Suprapubic skin (tissue), 3 donors: ENCODE measurements at regions not wholly inside any gene's neighbourhood (a gene's known extent, or its start where the extent isn't known, plus 50 kb on each side); places are given as distances from the start of the nearest gene placed in this dataset.

ENCODE experiments used
- CTCF ChIP-seq, 2 donors: fragments of 200-600 bp in 1 of 2; fragments of 450-650 bp in 1 of 2; sonication (generic) in 1 of 2; IDR thresholded peaks; one replicate each; pipeline ENCODE4 v1.5.1; 2016 to 2019; ENCODE audit warnings: antibody characterized with exemption in 2 of 2, mild to moderate bottlenecking in 1 of 2, moderate library complexity in 1 of 2
- POLR2A ChIP-seq, 2 donors: fragments of 450-650 bp; IDR thresholded peaks; one replicate each; pipeline ENCODE4 v1.6.1; 2017; ENCODE audit warnings: antibody characterized with exemption in 2 of 2, mild to moderate bottlenecking in 2 of 2, moderate library complexity in 2 of 2

DNA sequence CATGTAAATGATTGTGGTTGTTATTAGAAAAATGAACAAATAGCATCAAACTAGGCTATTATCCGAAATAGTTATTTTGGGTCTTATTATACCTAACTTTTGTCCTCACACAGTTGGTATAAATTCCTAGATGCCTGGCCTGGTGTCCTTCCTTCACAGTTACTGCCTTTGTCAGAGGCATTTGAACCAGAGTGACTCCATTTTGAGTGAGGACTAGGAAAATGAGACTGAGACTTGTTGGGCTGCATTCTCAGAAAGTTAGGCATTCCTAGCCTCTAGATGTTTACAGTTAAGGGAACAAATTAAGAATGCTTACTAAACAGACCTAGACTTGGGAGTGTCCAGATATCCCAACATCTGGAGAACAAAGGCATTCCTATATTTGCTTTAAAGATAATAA lies 283.5 kb upstream of the C9orf72 start:
- TF ChIP-seq POLR2A (IDR thresholded peaks at IDR 0.05) (no peak), CTCF (IDR thresholded peaks at IDR 0.05) (no peak)
